ENCODE measurements at regions not wholly inside any gene's neighbourhood (a gene's known extent, or its start where the extent isn't known, plus 50 kb on each side); places are given as distances from the start of the nearest gene placed in this dataset.
"Not testable (repeated sequence)": the region's sequence is repeated elsewhere in the genome, so short reads cannot be mapped to it uniquely, and the experiment has no call there.

DNA sequence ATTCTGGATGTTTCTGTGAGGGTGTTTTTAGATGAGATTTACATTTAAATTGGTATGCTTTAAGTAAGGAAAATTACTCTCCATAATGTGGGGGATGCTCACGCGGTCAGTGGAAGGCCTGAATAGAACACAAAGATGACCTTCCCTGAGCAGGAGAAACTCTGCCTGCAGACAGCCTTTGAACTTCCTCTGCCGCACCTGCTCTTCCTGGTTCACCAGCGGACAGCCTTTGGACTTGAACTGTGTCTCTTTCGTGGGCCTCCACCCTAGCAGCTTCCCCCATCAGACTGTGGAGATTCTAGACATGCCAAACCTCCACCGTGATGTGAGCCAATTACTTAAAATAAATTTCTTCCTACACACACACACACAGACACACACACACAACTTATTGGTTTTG is 210.7 kb downstream of the EFCAB11 start:
- Mint-ChIP-seq H3K27me3 (no peaks in the 10 kb centered on the region), H3K27ac (no peak overlapping the region), H3K9me3 (peaks cover 22% of the 10 kb centered on the region), H3K36me3 (no peaks in the 10 kb centered on the region), H3K4me3 (no peak overlapping the region), H3K4me1 (ENCODE audit: unreplicated experiment) (no peaks in the 10 kb centered on the region)
- no peak for DNase-seq (ENCODE audit: extremely low spot score, unreplicated experiment)
- no peak for TF ChIP-seq CTCF (conservative IDR thresholded peaks at IDR 0.05)

DNA sequence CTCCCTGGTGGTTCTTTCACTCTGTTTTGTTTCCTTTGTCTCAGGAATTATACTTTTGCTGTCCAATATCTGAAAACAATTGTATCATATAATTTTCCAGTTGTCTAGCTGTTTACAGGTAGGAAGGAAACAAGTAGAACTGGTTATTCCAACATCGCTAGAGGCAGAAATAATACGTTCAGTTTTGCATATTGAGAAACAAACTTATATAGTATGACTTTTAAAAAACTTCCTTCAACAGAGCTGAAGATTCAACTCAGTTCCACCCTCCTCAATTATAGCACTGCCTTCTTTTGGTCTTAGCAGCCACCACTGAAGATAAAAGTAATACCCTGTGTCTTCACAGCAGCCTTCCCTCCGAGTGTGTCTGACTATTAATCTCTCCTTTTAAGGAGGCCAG is 214.3 kb downstream of the EFCAB11 start:
- H3K4me3 Mint-ChIP-seq: peak overlapping the region; percentile 7
- peak overlapping the region; percentile 71 for H3K27ac Mint-ChIP-seq

DNA sequence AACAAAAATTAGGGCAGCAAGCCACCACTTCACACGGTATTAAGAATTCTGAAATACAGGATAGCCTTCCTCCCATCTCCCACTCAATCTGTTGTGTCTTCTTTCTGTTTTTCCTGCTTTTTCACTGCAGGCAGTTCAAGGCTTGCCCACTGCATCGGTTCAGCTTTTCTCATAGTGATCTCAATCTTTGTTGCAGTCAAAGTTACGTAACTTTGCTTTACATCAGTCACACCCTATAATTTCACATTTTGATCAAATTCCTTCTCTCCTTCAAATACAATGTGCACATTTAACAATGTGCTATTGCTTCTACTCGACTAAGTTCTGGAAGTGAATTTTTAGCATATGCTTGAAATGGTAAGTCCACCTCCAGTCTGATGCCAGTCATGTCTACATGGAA is 217.6 kb downstream of the EFCAB11 start:
- Mint-ChIP-seq H3K4me3 (peak overlapping the region; percentile 23), H3K27me3 (no peaks in the 10 kb centered on the region)
- TF ChIP-seq CTCF (conservative IDR thresholded peaks at IDR 0.05): no peak

More for the DNA sequence above, 214.3 kb downstream of the EFCAB11 start:
- H3K4me1 Mint-ChIP-seq (ENCODE audit: unreplicated experiment): no peaks in the 10 kb centered on the region
- H3K9me3 Mint-ChIP-seq: peaks cover 9% of the 10 kb centered on the region
- no peaks in the 10 kb centered on the region for H3K27me3 Mint-ChIP-seq
- no peak for TF ChIP-seq CTCF (conservative IDR thresholded peaks at IDR 0.05)
- no peak for DNase-seq (ENCODE audit: extremely low spot score, unreplicated experiment)
- no peaks in the 10 kb centered on the region for H3K36me3 Mint-ChIP-seq

GRCh38 chr14:89731396-89731933 is 223.1 kb downstream of the EFCAB11 start:
- Mint-ChIP-seq H3K4me3 (no peak overlapping the region), H3K4me1 (ENCODE audit: unreplicated experiment) (peaks cover 4% of the 10 kb centered on the region), H3K27ac (no peak overlapping the region), H3K9me3 (no peaks in the 10 kb centered on the region), H3K27me3 (no peaks in the 10 kb centered on the region), H3K36me3 (no peaks in the 10 kb centered on the region)
- TF ChIP-seq CTCF (conservative IDR thresholded peaks at IDR 0.05): no peak
- no peak for DNase-seq (ENCODE audit: extremely low spot score, unreplicated experiment)

More for the DNA sequence above, 217.6 kb downstream of the EFCAB11 start:
- Mint-ChIP-seq H3K4me1 (ENCODE audit: unreplicated experiment) (no peaks in the 10 kb centered on the region), H3K36me3 (no peaks in the 10 kb centered on the region), H3K9me3 (peaks cover 6% of the 10 kb centered on the region), H3K27ac (no peak overlapping the region)
- DNase-seq (ENCODE audit: extremely low spot score, unreplicated experiment): no peak

DNA sequence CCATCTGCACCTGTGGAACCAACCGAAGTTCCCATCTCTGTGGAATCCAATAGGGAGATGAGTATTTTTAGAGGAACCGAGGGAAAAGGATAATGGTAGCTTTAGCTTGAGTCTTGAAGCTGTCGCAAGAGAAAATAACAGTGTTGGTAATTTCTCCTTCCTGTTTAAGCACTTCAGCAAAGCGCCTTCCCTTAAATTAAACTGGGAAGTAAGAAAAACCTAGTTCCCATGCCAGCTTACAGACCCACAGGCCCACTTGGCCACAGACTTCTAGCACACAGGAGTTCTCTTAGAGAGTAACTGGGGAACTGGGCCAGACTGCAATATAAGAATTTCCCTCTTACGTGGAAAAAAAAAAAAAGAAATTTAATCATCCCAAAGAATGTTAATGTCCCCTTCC is 223.8 kb downstream of the EFCAB11 start:
- H3K4me1 Mint-ChIP-seq (ENCODE audit: unreplicated experiment): peaks cover 4% of the 10 kb centered on the region
- H3K36me3 Mint-ChIP-seq: no peaks in the 10 kb centered on the region
- no peak for TF ChIP-seq CTCF (conservative IDR thresholded peaks at IDR 0.05)
- no peak overlapping the region for H3K4me3 Mint-ChIP-seq
- no peak overlapping the region for H3K27ac Mint-ChIP-seq
- H3K9me3 Mint-ChIP-seq: no peaks in the 10 kb centered on the region
- no peak for DNase-seq (ENCODE audit: extremely low spot score, unreplicated experiment)
- no peaks in the 10 kb centered on the region for H3K27me3 Mint-ChIP-seq

- H3K4me3 Mint-ChIP-seq: no peak overlapping the region
- H3K9me3 Mint-ChIP-seq: no peaks in the 10 kb centered on the region
- no peak for DNase-seq (ENCODE audit: extremely low spot score, unreplicated experiment)
- H3K27ac Mint-ChIP-seq: no peak overlapping the region
- peaks cover 15% of the 10 kb centered on the region for H3K4me1 Mint-ChIP-seq (ENCODE audit: unreplicated experiment)
- no peaks in the 10 kb centered on the region for H3K27me3 Mint-ChIP-seq
- no peak for TF ChIP-seq CTCF (conservative IDR thresholded peaks at IDR 0.05)
- no peaks in the 10 kb centered on the region for H3K36me3 Mint-ChIP-seq
Observed at GRCh38 chr14:89728964-89729363, 225.6 kb downstream of the EFCAB11 start.

GRCh38 chr14:89726226-89726625 is 228.3 kb downstream of the EFCAB11 start:
- H3K4me1 Mint-ChIP-seq (ENCODE audit: unreplicated experiment): peaks cover 16% of the 10 kb centered on the region
- H3K27ac Mint-ChIP-seq; H3K27me3 Mint-ChIP-seq; H3K4me3 Mint-ChIP-seq; H3K36me3 Mint-ChIP-seq; H3K9me3 Mint-ChIP-seq; DNase-seq (ENCODE audit: extremely low spot score, unreplicated experiment): not testable (repeated sequence)
